Ishikawa (cell line): ENCODE measurements at regions not wholly inside any gene's neighbourhood (a gene's known extent, or its start where the extent isn't known, plus 50 kb on each side); places are given as distances from the start of the nearest gene placed in this dataset.

ENCODE experiments used
- CEBPB ChIP-seq: IDR thresholded peaks from 2 replicates; pipeline ENCODE4 v1.6.1; 2012
- CREB1 ChIP-seq: IDR thresholded peaks from 2 replicates; pipeline ENCODE4 v1.6.1; 2012; ENCODE audit warnings: low read depth
- EGR1 ChIP-seq: IDR thresholded peaks from 2 replicates; pipeline ENCODE4 v1.6.1; 2012
- EP300 ChIP-seq: IDR thresholded peaks from 2 replicates; pipeline ENCODE4 v1.6.1; 2012; ENCODE audit warnings: borderline replicate concordance
- FOXM1 ChIP-seq: IDR thresholded peaks from 2 replicates; pipeline ENCODE4 v1.6.1; 2012; ENCODE audit warnings: low read depth, borderline replicate concordance
- MAX ChIP-seq: IDR thresholded peaks from 2 replicates; pipeline ENCODE4 v1.6.1; 2012
- NFIC ChIP-seq: IDR thresholded peaks from 2 replicates; pipeline ENCODE4 v1.6.1; 2012
- RAD21 ChIP-seq: IDR thresholded peaks from 2 replicates; pipeline ENCODE4 v1.6.1; 2012; ENCODE audit warnings: low read depth
- REST ChIP-seq: IDR thresholded peaks from 2 replicates; pipeline ENCODE4 v1.6.1; 2012; ENCODE audit warnings: low read depth, mild to moderate bottlenecking
- TAF1 ChIP-seq: IDR thresholded peaks from 2 replicates; pipeline ENCODE4 v1.6.1; 2012; ENCODE audit warnings: low read depth, mild to moderate bottlenecking
- TCF12 ChIP-seq: IDR thresholded peaks from 2 replicates; pipeline ENCODE4 v1.6.1; 2012; ENCODE audit warnings: low read depth
- TEAD4 ChIP-seq: IDR thresholded peaks from 2 replicates; pipeline ENCODE4 v1.6.1; 2012
- USF1 ChIP-seq: IDR thresholded peaks from 2 replicates; pipeline ENCODE4 v1.6.1; 2012
- YY1 ChIP-seq: IDR thresholded peaks from 2 replicates; pipeline ENCODE4 v1.6.1; 2012; ENCODE audit warnings: low read depth
- ZBTB7A ChIP-seq: IDR thresholded peaks from 2 replicates; pipeline ENCODE4 v1.6.1; 2012; ENCODE audit warnings: low read depth

- TF ChIP-seq YY1 (no peak), EP300 (no peak), MAX (no peak), REST (no peak), ZBTB7A (no peak), CREB1 (no peak)
Observed at GRCh38 chr4:81549984-81550383, 78.3 kb upstream of the RASGEF1B start.

- no peak for TF ChIP-seq RAD21
- TF ChIP-seq YY1, result no peak
- TF ChIP-seq TEAD4, result no peak
- no peak for TF ChIP-seq CEBPB
- no peak for TF ChIP-seq NFIC
- no peak for TF ChIP-seq ZBTB7A
- TF ChIP-seq REST, result no peak
- no peak for TF ChIP-seq USF1
- TF ChIP-seq EGR1, result no peak
Observed at GRCh38 chr4:81546777-81547176, 75.1 kb upstream of the RASGEF1B start.

- TF ChIP-seq EGR1 (no peak), TAF1 (no peak), YY1 (no peak), REST (no peak), EP300 (no peak), USF1 (no peak), TEAD4 (no peak), CEBPB (no peak), NFIC (no peak), TCF12 (no peak), FOXM1 (no peak), RAD21 (no peak), CREB1 (no peak)
Observed at GRCh38 chr4:81541161-81541945, 69.6 kb upstream of the RASGEF1B start.

- TF ChIP-seq CEBPB (no peak), EGR1 (no peak), TAF1 (no peak), YY1 (no peak), FOXM1 (no peak), ZBTB7A (no peak), CREB1 (no peak), RAD21 (no peak), TEAD4 (no peak)
Observed at GRCh38 chr4:81538716-81539427, 67.2 kb upstream of the RASGEF1B start.
